ENCODE measurements at regions not wholly inside any gene's neighbourhood (a gene's known extent, or its start where the extent isn't known, plus 50 kb on each side); places are given as distances from the start of the nearest gene placed in this dataset.

DNA sequence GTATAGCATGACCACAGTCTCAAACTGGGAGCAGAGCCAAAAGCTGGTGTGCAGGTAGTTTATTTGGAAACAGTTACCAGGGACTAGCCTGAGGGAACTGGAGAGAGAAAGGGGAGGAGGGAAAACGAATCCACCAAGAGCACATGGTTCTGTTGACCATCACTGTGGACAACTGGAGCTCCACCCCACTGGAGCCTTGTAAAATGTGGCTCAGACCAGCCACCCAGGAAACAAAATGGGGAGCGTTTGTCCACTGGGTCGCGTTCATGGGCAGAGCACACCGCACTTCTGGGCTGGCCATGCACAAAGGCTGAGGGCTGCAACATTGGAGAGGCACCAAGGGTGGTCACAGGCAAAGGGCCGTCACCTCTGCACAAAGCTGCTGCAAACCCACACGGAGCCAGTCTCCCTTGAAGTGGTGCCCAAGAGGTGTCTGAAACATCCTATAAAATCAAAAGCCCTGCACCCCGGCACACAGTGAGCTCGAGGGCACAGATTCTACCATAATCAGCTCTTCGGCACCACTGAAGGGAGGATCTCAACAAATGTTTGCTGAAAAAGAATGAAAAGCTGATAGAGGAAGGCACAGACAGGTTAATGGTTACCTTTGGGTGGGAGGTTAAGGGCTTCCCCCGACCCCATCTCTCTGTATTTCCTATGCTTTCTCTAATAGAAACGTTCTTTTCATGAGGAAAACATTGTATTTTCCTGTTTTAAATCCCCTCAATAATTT is 192.9 kb downstream of the INHBB start:
- in situ Hi-C loops (cut with HindIII; ENCODE audit: low sequenced_read_pairs), result no loop called here
- TF ChIP-seq, protein P1, sequence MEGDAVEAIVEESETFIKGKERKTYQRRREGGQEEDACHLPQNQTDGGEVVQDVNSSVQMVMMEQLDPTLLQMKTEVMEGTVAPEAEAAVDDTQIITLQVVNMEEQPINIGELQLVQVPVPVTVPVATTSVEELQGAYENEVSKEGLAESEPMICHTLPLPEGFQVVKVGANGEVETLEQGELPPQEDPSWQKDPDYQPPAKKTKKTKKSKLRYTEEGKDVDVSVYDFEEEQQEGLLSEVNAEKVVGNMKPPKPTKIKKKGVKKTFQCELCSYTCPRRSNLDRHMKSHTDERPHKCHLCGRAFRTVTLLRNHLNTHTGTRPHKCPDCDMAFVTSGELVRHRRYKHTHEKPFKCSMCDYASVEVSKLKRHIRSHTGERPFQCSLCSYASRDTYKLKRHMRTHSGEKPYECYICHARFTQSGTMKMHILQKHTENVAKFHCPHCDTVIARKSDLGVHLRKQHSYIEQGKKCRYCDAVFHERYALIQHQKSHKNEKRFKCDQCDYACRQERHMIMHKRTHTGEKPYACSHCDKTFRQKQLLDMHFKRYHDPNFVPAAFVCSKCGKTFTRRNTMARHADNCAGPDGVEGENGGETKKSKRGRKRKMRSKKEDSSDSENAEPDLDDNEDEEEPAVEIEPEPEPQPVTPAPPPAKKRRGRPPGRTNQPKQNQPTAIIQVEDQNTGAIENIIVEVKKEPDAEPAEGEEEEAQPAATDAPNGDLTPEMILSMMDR (IDR thresholded peaks at IDR 0.05; ENCODE audit: low read depth, low read length), result no peak
- no peak for DNase-seq (ENCODE audit: low read depth, low spot score)
- H3K4me3 ChIP-seq (ENCODE audit: low read depth, low read length), result no peak overlapping the region

DNA sequence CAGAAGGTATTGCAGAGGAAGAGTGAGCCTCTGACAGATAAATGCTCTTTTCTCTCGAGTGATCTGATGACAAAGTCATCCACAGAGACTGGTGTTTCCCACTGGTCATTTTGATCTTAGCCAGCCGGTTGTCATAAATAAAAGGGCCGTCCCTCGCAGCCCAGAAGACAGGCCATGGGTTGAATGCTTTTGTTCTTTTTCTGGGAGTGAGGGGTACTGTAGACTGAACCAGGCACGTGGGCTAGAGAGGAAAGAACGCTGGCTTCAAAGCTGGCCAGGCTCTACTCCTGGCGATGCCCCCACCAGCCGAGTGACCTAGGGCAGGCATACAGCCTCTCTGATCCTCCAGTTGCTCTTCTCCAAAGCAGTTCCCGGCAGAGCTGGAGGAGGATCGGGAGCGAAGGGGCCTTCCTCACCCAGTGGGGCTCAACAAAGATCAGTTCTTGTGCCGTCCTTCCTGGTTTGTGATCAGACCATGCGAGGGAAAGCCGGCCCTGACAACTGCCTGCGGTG is 193.5 kb downstream of the INHBB start:
- DNase-seq (ENCODE audit: low read depth, low spot score), result no peak
- in situ Hi-C loops (cut with HindIII; ENCODE audit: low sequenced_read_pairs), result no loop called here
- TF ChIP-seq, protein P1 (IDR thresholded peaks at IDR 0.05; ENCODE audit: low read depth, low read length), result no peak
- H3K4me3 ChIP-seq (ENCODE audit: low read depth, low read length), result no peak overlapping the region

DNA sequence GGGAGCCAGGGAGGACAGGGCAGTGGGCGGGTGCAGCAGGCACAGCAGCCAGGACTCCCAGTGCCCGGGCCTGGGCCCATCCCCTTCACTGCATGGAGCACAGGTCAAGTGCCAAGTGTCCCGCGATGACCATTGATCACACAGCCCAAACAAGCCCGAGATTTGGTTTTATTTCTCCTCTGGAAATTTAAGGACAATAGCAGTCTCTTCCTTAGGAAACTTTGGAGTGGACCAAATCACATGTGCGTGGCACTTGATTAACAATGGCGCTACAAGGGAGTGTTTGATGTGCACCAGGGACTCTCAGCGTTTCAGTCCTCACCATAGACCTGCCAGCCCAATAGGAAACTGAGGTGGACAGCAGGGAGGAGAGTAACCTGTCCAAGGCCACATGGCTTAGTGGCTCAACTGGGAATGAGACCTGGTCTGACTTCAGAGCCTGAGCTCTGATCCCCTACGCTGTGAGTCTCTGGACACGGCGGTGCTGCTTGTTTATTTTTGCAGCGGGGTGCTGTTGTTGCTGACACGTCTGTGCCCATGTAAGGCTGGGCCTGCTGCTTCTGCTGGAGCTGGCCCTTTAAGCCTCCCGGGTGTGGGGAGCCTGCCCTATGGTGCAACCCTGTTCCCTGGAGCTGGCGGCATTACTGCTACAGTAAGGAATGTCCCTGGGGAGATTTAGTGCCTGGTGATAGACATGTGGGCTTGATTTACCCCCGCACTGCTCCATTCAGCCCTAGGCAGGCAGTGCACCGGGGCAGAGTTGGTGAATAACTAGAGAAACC is 194.2 kb downstream of the INHBB start:
- in situ Hi-C loops (cut with HindIII; ENCODE audit: low sequenced_read_pairs), result no loop called here
- peak; percentile 85 for DNase-seq (ENCODE audit: low read depth, low spot score)
- TF ChIP-seq, protein P1 (IDR thresholded peaks at IDR 0.05; ENCODE audit: low read depth, low read length), result no peak
- H3K4me3 ChIP-seq (ENCODE audit: low read depth, low read length), result no peak overlapping the region

DNA sequence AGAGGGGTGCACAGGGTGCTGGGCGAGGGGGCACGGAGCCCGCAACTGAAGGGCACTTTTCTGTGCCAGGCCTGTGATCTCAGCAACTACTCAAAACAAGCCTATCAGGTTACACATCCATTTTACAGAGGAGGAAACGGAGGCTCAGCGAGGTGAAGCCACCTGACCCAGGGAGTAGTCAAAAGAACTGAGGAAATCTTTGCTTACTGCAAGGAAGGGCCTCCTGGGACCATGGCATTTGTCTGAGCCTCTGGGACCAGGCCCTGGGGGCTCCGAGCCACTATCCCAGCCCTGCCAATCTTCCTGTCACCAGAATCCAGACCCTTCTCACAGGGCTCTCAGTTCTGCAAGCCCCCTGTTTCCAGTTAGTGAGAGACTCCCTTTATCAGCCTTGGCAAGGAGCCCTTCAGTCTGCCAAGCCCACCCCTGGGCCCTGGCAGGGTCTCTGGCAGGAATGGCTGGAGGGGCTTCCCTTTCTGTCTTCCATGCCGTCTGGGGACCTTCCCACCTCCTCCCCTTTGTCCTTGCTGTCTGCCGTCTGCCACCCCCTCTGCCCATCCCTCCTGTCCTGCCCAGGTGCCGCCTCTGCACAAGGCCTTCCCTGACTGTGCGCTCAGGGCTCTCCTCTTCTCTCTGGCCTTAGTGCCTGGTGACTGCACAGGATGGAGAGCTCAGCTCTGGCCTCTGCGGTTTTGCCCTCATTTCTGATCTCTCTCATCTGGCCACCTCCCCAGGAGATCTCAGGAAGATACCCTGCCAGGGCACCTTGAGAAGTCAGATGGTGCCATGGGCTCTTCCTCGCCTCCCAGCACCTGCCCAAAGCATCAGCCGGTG is 194.7 kb upstream of the GLI2 start:
- TF ChIP-seq, protein P1 (IDR thresholded peaks at IDR 0.05; ENCODE audit: low read depth, low read length), result no peak
- in situ Hi-C loops (cut with HindIII; ENCODE audit: low sequenced_read_pairs), result no loop called here
- DNase-seq (ENCODE audit: low read depth, low spot score), result no peak
- H3K4me3 ChIP-seq (ENCODE audit: low read depth, low read length), result no peak overlapping the region

DNA sequence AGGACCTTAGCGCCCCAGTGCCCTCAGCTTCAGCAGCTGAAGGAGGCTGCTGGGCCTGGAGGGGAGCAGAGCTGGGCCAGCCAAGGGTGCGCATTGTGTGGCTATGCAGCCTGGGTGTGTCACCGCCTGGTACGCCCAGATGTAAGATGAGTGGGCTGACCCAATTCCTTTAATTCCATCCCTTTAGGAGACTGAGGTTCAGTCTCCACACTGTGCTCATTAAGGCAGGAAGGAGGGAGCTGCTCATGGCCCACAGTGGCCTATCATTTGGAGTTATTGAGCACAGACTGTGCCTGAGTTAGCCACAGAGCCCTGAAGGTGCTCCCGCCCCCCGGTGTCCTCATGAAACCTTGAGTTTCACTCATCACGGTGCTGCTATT is 194.1 kb upstream of the GLI2 start:
- DNase-seq (ENCODE audit: low read depth, low spot score), result no peak
- H3K4me3 ChIP-seq (ENCODE audit: low read depth, low read length), result no peak overlapping the region
- in situ Hi-C loops (cut with HindIII; ENCODE audit: low sequenced_read_pairs), result no loop called here
- TF ChIP-seq, protein P1 (IDR thresholded peaks at IDR 0.05; ENCODE audit: low read depth, low read length), result no peak

GRCh38 chr2:120541972-120542670 is 193.5 kb upstream of the GLI2 start:
- TF ChIP-seq, protein P1 (IDR thresholded peaks at IDR 0.05; ENCODE audit: low read depth, low read length), result no peak
- no peak for DNase-seq (ENCODE audit: low read depth, low spot score)
- in situ Hi-C loops (cut with HindIII; ENCODE audit: low sequenced_read_pairs), result no loop called here
- no peak overlapping the region for H3K4me3 ChIP-seq (ENCODE audit: low read depth, low read length)

All from astrocyte of the spinal cord (primary cell).